ENCODE measurements at regions not wholly inside any gene's neighbourhood (a gene's known extent, or its start where the extent isn't known, plus 50 kb on each side); places are given as distances from the start of the nearest gene placed in this dataset.
"Not testable (repeated sequence)": the region's sequence is repeated elsewhere in the genome, so short reads cannot be mapped to it uniquely, and the experiment has no call there.

GRCh38 chr1:119191325-119191724 is 50.9 kb upstream of the WARS2 start:
- no peak for DNase-seq

DNA sequence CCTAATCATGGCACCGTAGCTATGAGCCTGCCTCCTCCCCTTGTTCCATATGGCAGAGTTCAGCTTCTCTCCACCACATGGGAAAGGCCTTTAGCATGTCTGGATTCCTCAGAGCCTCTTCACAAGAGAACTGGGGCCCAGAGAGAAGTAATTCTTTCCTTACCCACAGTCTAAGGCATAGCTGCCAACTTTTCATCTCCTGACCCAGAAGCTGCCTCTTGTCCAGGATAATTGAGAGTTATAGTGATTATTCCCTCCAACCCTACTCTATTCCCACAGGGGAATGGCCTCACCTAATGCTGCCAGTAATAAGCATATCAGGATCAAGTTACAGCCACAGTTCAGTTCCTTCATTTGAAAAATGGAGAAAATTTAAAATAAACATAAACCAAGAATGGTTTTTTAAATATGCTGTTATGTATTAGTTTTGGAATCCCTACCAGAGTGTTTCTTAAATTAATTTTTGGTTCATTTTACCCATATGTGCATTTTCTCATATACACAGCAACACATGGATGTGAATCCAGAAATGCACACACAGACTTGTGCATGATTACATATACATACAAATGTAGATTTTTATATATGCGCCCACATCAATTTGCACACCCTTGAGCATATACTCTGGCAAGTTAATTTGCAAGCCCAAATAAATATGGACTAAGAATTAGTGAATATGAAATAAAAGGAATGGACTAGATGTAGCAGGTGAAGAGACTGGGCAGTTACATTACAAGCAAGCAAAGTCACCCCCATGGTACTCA is 63.9 kb upstream of the WARS2 start:
- no peak for DNase-seq

DNA sequence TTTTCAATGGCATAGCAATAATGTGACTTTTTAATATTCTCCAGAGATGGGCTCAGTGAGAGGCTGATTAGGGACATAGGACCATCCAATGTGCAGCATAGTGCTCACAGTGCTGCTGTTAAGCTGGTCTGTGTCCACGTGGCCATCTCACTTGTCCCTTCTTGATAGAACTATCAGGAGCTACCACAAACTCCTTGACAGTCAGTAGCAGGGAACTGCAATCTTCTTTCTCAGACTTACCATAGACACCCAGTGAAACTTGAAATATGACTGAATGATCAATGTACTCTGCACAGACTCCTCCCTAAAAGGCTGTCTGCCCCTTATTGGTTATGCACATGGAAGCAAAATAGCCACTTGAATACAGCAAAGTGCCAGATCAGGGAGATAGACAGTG is 64.5 kb upstream of the WARS2 start:
- no peak for DNase-seq

GRCh38 chr1:119209061-119209460 is 68.6 kb upstream of the WARS2 start:
- no peak for DNase-seq

- DNase-seq = no peak
Observed at GRCh38 chr1:119209596-119210295, 69.3 kb upstream of the WARS2 start.

DNA sequence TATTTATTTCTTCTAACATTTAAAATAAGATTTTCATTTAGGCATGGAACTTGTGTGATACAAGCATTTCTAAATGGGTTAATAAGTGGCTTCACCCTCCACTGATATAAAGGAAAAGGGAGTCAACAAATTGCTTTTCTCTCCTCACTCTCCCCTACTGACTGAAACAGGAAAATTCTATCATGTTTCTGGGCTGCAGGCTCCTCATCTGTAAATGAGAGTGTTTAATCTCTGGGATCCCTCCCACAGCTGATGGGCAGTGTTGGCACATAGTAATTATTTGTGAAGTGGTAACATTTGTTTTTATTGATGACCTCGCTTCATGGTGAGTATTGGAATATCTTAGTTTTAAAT is 69.8 kb upstream of the WARS2 start:
- no peak for DNase-seq

DNA sequence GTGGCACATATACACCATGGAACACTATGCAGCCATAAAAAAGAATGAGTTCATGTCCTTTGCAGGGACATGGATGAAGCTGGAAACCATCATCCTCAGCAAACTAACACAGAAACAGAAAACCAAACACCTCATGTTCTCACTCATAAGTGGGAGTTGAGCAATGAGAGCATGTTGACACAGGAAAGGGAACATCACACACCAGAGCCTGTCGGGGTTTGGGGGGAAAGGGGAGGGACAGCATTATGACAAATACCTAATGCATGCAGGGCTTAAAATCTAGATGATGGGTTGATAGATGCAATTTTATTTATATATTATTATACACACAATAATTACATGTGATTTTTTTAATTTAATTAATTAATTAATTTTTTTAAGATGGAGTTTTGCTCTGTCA is 72.8 kb upstream of the WARS2 start:
- DNase-seq = not testable (repeated sequence)

DNA sequence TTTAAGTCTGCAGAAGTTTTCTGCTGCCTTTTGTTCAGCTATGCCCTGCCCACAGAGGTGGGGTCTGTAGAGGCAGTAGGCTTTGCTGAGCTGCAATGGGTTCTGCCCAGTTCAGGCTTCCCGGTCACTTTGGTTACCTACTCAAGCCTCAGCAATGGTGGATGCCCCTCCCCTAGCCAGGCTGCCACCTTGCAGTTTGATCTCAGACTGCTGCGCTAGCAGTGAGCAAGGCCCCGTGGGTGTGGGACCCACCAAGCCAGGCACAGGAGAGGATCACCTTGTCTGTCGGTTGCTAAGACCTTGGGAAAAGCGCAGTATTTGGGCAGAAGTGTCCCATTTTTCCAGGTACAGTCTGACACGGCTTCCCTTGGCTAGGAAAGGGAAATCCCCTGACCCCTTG is 74.5 kb upstream of the WARS2 start:
- DNase-seq = not testable (repeated sequence)

- no peak for DNase-seq
Observed at GRCh38 chr1:119217309-119217828, 76.9 kb upstream of the WARS2 start.

GRCh38 chr1:119219711-119220110 is 79.3 kb upstream of the WARS2 start:
- no peak for DNase-seq

DNA sequence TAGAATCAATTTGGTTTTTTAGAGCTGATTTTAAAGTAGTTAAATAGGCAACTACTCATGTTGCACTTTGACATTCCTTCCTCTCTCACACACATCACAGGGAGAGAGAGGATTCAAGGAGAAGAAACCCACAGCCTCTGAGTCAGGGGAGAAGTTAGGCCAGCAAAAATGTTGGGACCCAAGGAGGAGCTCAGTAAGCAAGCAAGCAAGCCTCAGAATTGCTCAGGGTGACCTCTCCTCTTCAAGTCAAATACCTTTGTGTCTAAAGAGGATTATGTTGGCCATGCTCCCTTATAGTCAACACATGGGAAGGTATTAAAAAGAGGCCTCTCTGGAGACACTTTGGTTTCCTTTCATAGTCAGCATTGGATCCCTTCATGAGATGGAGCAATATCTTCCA is 80.5 kb upstream of the WARS2 start:
- DNase-seq = no peak

DNA sequence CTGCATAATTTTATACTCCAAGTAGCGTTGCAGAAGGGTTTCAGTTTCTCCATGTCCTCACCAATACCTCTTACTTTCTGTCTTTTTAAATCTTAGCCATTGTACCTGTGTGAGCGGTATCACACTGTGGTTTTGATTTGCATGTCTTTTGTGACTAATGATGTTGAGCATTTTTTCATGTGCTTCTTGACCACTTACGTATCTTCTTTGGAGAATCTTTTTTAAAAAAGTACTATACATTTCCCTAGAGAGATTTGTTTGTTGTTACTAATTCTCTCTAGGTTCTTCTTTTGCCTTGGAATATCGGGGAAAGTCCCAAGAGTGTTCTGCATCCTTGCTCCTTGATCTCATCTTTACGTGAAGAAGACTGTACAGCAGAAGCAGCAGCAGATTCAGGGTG is 81.8 kb upstream of the WARS2 start:
- peak in 1 of 2 donors; percentile 5 for DNase-seq

GRCh38 chr1:119225265-119225664 is 84.8 kb upstream of the WARS2 start:
- no peak for DNase-seq

DNA sequence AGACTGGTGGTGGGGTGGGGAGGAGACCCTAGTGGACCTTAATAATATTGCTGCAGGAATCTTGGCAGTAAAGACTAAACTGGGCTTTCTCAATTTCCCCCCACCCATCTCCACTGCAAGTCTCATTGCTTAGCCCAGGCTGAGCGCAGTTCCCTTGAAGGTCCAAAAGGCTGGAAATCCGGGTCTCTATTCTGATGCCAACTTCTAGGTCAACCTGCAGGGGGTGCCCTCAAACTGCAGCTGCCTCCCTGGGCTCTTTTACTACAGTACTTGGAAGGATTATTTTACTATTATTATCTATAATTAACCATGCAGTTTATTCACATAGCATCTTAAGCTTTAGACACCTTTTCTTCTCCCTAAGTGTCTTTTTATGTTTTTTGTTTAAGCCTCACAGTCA is 85.4 kb upstream of the WARS2 start:
- DNase-seq = no peak

GRCh38 chr1:119226321-119226720 is 85.9 kb upstream of the WARS2 start:
- DNase-seq = no peak

DNA sequence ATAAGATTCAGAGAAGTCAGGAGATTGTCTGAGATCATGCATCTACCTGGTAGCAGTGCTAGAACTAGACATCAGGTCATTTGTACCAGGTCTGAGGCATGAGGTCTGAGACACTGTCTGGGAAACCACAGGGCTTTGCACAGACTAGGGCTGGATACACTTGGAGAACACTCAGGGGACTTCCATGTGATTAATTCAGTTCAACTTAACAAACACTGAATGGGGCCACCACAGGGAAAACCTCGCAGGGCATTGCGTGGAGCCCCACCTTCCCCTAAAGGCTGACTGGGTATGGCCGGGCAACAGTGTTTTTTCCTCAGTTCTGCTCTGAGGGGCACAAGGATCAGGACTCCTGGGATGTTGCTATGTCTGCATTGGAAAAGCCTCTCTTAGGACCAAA is 86.5 kb upstream of the WARS2 start:
- DNase-seq = no peak

GRCh38 chr1:119227456-119227855 is 87.0 kb upstream of the WARS2 start:
- no peak for DNase-seq

GRCh38 chr1:119228335-119229080 is 88.1 kb upstream of the WARS2 start:
- DNase-seq = no peak

DNA sequence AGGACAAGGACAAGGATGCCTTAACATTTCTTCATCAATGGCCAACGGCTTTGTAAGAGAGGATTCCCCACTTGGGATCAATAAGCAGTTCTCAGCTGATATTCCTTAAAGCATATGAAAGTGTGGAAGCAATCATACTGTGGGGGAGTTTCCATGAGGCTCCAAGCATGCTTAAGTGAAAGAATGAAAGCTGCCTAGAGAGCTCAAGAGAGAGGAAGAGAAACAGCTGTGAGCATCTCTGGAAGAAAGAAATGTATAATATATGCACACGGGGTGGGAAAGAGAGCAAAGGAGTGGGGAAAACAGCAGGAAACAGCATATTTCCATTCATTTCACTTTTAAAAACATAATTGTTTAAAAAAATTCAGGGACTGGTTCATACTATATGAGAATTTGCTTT is 94.7 kb upstream of the WARS2 start:
- DNase-seq = no peak

- no peak for DNase-seq
Observed at GRCh38 chr1:119245881-119246280, 105.4 kb upstream of the WARS2 start.

DNA sequence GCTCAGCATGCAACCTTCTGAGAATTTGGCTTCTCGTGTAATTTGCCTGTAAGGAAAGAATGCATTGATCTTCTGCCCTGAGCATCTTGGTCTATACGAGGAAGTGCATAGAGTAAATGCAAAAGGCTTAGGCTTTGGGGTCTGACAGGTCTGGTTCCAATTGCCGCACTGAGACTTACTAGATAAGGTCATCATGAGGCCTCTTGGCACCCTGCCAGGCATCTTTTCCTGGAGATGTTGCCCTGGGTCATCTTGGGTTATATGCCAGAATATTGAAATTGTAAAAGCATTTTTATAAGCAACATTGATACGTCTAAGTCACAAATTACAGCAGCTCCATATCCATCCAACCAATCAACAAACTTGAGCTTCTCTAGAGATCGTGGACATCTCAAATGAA is 108.8 kb upstream of the WARS2 start:
- no peak for DNase-seq

- no peak for DNase-seq
Observed at GRCh38 chr1:119250299-119250698, 109.8 kb upstream of the WARS2 start.

GRCh38 chr1:119251751-119252150 is 111.3 kb upstream of the WARS2 start:
- DNase-seq = no peak

GRCh38 chr1:119253366-119253765 is 112.9 kb upstream of the WARS2 start:
- no peak for DNase-seq
